HG03354 (cell line): ENCODE measurements at regions not wholly inside any gene's neighbourhood (a gene's known extent, or its start where the extent isn't known, plus 50 kb on each side); places are given as distances from the start of the nearest gene placed in this dataset.
"Not testable (repeated sequence)": the region's sequence is repeated elsewhere in the genome, so short reads cannot be mapped to it uniquely, and the experiment has no call there.

Source experiments
- ATAC-seq: cut with Tn5 transposase; IDR thresholded peaks from one replicate; pipeline ENCODE4 v1.9.1; 2021; ENCODE audit warnings: mild to moderate bottlenecking; ENCODE audit not compliant: unreplicated experiment, poor library complexity, severe bottlenecking

DNA sequence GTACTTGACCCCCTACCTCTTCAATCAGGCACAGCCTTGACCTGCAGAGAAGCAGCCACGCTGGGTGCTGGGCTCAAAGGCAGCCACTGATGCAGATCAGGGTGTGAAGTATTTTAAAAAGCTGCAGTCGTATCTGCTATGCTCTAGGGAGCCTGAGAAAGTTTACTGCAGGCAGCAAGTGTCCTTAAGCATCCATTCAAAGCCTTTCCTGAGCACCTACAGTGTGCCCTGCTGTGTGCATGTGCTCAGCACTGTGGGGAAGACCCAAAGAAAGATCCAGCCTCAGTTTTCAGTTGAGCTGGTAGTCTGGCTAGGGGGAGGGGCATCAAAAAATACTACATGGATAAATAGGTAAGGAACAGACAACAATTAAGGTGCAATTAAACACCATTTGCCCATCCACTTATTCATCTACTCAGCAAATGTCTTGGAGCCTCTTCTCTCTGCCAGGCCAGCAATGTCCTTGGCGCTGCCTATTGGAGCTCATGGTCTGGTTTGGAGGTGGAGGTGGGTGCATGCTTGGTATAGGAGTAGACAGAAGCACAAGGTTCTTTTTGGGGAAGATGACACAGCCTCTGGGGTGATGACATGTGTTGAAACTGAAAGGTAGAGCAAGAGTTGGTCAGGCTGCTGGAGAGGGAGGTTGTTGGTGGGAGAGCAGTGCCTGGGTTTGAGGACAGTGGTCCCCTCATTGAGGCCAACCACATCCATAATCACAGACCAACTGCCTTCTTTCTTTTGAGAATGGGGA, 85.9 kb upstream of the PRR23C start:
- ATAC-seq, result no peak

DNA sequence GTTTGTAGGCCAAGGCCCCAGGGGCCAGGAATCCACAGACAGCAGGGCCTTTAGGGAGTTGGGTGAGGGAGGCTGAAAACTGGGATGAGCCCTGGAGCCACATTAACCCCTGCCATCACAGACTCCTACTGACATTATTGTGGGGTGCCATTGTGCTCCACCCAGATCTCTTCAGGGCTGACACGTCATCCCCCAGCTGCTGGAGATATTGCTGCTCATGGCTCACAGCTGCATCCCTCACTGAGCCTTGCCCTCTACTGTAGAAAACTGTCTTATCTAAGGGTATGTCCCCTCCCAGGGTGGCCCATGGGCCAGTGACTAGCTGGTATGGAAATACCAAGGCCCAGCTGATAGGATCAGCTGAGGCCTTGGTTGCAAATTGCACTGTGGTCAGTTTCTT, 87.3 kb upstream of the PRR23C start:
- no peak for ATAC-seq

DNA sequence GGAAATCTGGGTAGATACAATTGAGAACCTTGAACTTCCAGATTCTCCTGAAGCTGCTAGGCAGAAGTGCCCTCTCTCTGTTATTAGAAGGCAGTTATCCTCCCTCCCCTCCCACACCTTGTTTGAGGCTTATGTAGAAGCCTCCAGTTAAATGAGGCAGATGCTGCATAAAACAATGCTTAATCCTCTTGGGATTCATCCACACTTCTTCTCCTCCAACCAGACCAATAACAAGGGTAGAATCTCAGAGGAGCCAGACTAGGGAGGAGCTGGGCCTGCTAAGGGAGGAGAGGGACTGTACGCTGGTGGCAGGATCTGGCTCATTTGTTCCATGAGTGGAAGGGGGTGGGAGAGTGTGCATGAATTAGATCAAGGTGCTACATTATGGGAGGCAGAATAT, 88.3 kb upstream of the PRR23C start:
- ATAC-seq, result no peak

DNA sequence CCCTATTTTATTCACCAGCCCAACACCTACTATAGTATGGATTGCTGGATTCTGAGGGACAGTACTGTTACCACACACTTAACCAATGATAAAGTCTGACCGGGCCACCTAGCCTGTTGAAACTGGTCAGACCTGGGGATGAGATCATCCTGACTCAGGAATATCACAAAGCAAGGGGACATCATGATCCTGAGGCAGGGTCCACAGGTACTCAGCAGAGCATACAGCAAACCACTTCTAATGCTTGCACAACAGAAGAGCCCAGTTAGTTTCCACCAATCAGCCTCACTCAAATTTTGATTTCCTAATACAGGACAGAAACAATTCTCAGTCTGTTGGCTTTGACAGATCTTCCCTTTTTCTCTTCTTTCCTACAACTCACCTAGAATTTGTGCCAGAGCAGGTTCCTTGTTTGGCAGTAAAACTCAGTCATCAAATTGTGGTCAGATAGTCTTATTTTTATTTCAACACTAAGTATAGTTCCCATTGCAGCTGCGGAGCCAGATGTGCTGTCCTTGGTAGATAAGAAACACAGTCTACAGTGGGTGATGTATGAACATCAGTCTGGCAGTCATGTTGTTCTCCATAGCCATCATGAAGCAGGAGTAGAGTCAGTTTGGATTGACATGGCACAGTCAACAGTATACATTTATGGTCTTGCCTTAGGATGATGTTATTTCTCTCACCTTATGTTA, 90.1 kb upstream of the PRR23C start:
- no peak for ATAC-seq

DNA sequence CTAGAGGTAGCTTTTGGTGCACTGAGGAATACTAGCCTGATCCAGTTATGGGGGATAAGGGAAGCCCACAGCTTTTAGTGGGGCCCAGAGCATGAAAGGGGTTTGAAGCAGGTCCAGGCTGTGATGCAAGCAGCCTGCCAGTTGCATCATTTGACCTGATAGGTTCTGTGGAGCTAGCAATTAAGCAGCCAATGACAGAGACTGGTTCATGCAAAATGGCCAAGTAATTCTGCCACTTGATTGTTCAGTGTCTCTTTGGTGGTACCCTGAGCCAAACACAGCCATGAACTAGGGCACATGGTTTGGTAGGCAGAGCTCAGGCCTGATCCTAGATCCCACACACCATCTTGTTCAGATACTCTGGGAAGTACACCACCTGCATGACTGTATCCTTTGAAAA, 91.0 kb upstream of the PRR23C start:
- no peak for ATAC-seq

DNA sequence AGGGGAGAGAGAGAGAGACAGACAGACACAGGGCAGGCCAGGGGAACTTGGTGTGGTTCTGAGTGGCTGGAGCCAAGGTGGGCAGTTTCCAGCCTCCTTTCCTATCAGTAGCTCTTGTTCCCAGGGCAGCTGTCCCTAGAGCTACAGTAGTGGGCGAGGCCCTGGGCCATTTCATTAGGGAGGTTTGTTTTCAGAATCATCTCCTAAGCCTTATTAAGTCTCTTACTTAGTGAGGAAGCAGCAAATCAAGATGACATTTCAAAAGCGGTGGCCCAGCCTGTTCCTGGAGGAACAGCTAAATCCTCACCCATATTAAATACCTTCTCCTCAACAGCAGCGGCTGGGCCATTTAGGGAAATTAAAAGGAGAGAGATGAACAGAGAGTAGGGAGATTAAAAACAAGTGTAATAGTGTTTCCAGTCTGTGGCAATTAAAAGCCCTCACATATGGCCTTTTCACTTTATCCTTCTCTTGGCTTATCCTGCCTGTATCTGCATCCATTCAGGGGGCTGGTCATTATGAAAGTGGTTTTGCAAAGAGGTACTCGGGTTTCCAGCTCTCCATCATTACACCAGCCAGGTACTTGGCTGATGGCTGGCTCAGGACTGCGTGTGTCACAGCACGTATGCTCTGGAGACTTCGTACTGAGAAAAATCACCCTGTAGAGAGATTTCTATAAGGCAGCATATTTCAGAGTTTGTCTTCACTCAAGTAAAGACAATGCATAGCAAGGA, 91.9 kb upstream of the PRR23C start:
- no peak for ATAC-seq

DNA sequence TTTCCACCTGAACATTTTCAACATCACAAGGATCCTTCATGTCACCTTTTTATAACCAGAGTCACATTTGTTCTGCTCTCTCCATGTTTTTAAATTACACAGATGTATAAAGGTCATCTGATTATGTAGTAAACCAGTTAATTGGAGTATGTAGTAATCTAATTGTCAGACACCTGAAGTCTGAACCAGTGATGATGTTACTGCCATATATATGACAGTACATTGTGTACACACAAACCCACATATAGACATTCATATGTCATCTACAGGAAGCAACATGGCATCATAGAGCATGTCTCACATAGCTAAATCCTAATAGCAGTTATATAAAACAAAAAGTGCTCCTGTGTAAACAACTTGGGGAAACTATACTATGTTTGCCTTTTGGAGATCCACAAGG, 95.9 kb upstream of the PRR23C start:
- no peak for ATAC-seq

DNA sequence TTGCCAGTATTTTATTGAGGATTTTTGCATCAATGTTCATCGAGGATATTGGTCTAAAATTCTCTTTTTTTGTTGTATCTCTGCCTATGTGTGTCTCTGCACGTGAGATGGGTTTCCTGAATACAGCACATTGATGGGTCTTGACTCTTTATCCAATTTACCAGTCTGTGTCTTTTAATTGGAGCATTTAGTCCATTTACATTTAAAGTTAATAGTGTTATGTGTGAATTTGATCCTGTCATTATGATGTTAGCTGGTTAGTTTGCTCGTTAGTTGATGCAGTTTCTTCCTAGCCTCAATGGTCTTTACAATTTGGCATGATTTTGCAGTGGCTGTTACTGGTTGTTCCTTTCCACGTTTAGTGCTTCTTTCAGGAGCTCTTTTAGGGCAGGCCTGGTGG, 101.3 kb upstream of the PRR23C start:
- ATAC-seq, result not testable (repeated sequence)

DNA sequence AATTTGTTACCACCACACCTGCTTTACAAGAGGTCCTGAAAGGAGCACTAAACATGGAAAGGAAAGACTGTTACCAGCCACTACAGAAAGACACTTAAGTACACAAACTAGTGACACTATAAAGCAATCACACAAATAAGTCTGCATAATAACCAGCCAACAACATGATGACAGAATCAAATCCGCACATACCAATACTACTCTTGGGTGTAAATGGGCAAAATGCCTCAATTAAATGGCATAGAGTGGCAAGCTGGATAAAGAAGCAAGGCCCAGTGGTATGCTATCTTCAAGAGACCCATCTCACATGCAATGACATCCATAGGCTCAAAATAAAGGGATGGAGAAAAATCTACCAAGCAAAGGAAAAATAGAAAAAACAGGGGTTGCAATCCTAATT, 106.8 kb upstream of the PRR23C start:
- ATAC-seq, result no peak

DNA sequence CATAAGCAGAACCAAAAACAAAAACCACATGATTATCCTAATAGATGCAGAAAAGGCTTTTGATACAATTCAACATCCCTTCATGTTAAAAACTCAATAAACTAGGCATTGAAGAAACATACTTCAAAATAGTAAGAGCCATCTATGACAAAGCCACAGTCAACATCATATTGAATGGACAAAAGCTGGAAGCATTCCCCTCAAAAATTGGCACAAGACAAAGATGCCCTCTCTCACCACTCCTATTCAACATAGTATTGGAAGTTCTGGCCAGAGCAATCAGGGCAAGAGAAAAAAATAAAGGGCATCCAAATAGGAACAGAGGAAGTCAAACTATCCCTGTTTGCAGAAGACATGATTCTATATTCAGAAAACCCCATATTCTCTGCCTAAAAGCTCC, 108.7 kb upstream of the PRR23C start:
- not testable (repeated sequence) for ATAC-seq

DNA sequence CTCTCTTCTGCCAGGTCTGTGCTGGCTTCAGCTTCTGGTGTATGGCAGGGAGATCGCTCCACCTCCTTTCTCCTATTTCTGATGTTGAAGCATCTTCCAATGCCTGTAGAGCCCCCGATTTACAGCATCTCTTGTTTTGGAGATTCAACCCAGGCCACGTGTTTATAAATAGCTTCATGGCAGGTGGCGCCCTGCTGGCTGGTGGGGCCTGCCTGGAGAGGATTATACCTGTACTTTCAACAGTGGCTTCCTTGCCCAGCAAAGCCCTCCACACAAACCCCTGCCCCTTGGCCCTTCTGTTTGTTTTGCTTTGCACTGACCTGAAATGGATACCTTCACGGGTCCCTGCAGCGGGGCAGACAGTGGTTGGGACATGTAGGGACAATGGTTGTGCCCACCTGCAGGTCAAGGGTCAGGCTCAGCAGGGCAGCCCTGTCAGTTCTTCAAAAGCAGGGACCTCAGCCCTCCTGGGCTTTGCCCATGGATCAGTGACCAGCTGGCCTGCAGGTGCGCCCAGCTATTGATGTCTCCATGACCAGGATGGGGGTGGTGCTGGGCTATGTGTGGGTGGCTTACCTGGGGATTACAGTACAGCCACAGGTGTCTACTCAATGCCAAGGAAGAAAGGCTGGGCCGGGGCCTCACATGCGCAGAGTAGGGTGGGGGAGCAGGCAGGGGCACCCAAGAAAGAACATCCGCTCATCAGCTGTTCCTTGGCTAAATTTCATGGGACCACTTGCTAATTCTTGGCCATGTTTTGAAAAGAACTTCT, 112.7 kb upstream of the PRR23C start:
- ATAC-seq, result no peak

DNA sequence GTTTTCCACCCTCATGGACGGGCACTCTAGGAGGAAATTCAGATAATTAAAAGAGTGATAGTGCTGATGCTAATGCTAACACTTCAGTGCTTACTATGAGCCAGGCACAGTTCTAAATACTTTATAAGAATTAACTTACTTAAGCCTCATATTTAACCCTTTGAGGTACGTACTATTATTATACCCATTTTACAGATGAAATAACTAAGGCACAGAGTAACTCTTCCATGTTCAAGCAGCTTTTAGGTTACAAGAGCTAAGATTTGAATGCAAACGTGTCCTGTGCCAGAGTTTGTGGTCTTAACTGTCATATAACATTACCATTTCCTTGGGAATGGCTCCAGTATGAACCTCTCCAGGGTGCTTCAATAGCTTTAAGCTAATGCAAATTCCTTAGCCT, 114.7 kb upstream of the PRR23C start:
- ATAC-seq, result no peak

DNA sequence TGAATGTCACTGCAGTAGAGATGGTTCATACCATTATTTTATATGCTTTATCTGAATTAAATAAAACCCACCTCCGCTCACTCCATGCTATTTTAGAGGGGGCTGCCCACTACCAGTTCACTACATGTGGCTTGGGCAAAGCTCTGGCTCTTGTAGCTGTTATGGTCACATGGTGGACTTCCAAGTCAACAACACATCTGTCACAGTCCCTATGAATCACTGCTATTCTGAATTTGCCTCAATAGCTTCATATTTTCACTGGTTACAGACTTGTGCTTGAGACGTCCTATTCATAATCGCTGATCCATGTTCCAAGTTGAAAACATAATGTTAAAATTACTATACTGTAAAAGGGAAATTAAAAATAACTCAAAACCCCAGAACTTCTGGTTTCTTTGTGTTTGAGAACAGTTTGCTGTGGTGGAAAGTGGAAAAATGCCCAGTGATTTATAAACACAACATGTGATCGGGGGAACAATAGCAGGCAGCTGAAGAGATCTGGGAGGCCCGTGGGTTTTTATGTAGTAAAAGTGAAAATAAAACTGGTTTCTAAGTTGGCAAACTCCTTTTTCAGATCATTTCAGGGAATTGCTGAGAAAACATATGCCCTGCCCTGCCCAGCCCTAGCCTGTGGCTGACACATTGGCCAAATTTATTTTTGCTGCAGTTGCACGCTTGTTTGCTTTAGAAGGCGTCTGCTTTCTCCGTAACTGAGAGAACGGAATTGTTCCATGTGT, 128.8 kb upstream of the PRR23C start:
- no peak for ATAC-seq

DNA sequence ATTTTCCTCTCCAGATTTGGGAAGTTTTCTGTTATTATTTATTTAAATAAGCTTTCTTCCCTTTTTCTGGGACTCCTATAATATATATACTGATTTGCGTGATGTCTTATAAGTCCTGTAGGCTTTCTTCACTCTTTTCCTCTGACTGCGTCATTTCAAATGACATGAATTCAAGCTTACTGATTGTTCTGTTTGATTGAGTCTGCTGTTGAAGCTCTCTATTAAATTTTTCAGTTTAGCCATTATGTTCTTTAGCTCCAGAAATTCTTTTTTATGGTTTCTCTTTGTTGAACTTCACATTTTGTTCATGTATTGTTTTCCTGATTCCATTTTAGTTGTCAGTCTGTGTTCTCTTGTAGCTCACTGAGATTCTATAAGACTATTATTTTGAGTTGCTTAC, 135.8 kb upstream of the PRR23C start:
- no peak for ATAC-seq

DNA sequence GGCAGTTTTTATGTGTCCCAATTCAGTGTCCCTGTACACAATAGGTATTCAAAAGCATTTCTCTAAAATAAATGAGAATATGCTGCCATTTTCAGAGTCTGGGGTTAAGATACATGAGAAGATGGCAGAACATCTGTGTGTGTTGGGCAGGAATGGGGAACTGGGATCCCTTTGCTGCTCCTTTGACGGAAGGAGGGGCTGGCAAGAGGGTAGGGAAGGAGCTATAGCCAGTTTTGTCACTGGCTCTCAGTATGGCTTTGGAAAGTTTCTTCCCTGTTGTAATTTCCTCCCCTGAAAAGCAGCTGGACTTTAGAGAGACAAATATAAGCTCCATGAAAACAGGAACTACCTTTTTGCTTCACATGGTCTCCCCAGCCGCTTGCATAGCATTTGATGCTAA, 137.5 kb upstream of the PRR23C start:
- no peak for ATAC-seq

DNA sequence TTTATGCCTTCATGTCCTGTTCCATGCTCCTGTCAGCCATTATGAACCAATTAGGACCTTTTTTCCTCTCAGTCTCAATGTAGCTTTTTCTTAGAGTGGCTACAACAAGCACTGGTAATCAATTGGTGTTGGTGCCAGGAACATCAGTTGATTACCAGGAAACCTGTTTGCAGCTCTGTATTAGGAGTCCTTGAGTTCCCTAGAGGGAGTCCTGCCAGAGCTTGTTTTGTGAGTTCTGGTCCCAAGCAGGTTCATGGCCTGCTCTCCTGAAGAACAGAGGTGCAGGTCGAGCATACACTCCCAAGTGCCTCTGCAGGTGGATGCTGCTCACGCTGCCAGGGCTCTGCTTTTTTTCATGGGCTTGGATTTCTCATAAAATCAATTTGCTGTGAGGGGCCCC, 137.9 kb upstream of the PRR23C start:
- ATAC-seq, result no peak

DNA sequence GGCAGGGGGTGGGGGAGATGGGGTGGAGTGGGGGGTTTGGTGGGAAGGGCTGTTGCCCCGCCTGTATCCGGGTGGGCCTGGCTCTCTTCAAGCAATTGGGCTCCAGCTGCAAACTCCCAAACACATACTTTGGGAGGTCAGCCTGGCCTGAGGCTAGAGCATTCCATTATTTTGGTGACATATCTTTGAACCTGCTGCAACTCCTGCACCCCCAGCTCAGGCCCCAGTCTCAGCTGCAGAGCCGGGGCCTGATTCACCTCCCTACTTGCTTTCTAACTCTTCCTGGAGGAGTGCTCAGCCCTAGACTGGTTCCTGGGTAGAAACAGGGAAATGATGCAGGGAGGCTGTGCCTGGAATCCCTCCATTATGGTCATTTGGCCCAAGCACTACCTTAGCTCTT, 140.8 kb upstream of the PRR23C start:
- ATAC-seq, result no peak

DNA sequence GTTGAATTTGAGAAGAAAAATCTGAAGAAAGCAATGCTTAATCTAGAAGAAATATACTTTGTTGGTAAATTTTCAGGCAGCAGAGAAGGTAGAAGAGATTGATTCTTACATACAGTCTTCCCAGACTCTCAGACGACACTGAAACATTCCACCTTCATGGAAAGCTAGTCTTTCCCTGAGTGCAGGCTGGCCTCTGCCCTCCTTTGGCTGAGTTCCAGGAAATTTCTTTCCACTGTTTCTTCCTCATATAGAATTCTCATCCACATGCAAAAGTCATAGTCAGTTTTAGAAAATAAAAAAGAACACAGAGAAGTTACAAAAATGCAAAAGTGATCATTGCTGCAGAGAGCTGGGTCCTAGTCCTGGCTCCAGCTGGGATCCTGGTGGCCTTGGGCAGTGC, 142.5 kb upstream of the PRR23C start:
- no peak for ATAC-seq

DNA sequence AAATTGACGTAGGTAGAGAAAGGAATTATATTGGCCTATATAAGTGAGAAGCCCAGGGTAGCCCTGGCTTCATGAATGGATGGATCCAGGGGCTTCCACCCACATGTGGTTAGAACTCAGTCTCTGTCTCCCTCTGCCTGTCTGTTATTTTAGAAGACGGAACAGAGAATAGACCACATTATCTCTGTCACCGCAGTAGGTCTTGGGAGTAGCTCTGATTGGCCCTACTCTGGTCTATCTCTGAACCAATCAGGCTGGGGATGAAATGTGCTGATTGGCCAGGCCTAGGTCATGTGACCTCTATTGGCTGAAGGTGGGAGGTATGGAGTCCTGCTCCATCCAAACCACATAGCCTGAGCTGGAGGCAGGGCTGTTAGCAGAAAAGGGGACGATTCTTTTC, 143.0 kb upstream of the PRR23C start:
- ATAC-seq, result no peak

DNA sequence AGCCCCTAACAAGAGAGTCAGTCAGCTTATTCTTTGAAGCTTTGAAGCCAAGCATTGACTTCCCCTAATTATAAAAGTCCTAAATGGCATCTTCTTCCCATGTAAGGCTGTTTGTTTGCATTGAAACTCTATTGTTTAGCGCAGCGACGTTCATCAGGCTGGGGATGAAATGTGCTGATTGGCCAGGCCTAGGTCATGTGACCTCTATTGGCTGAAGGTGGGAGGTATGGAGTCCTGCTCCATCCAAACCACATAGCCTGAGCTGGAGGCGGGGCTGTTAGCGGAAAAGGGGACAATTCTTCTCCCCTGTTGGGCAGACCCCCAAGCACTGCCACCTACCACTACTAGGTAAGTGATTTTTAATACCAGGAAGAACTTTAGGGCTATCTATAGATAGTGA, 145.3 kb upstream of the PRR23C start:
- no peak for ATAC-seq
